H1 (cell line): ENCODE measurements at regions not wholly inside any gene's neighbourhood (a gene's known extent, or its start where the extent isn't known, plus 50 kb on each side); places are given as distances from the start of the nearest gene placed in this dataset.

Experiments
- BACH1 ChIP-seq: IDR thresholded peaks from 2 replicates; pipeline ENCODE4 v1.6.1; 2012; ENCODE audit warnings: low read length, improper control_type of control experiment
- CHD2 ChIP-seq: IDR thresholded peaks from 2 replicates; pipeline ENCODE4 v1.6.1; 2012; ENCODE audit warnings: low read length, improper control_type of control experiment
- CTBP2 ChIP-seq: IDR thresholded peaks from 2 replicates; pipeline ENCODE4 v1.7.0; 2011; ENCODE audit warnings: borderline replicate concordance, mild to moderate bottlenecking, moderate library complexity, mixed read lengths, low read length; ENCODE audit not compliant: insufficient read depth, insufficient read length
- EGR1 ChIP-seq: IDR thresholded peaks from 2 replicates; pipeline ENCODE4 v1.6.1; 2011; ENCODE audit warnings: low read depth, low read length, borderline replicate concordance
- FOSL1 ChIP-seq: IDR thresholded peaks from 2 replicates; pipeline ENCODE4 v1.6.1; 2011; ENCODE audit warnings: mild to moderate bottlenecking, low read depth, low read length, moderate library complexity; ENCODE audit not compliant: insufficient read depth
- KDM5A ChIP-seq: fragments of 200-600 bp; IDR thresholded peaks from 2 replicates; pipeline ENCODE4 v1.7.1; 2012; ENCODE audit warnings: mild to moderate bottlenecking, low read length, inconsistent platforms, mixed read lengths
- POLR2A ChIP-seq, 2 experiments: IDR thresholded peaks; 1 replicate in 1 of 2; 2 replicates in 1 of 2; pipeline ENCODE4 v1.6.1; 2011; ENCODE audit warnings: low read depth in 2 of 2, low read length in 2 of 2, mild to moderate bottlenecking in 2 of 2; ENCODE audit errors: control extremely low read depth in 1 of 2
- SAP30 ChIP-seq: fragments of 300-600 bp; sonication (generic); IDR thresholded peaks from 2 replicates; pipeline ENCODE4 v1.7.1; 2012; ENCODE audit warnings: low read length, moderate library complexity, mild to moderate bottlenecking, inconsistent platforms; ENCODE audit not compliant: insufficient read depth, insufficient replicate concordance
- SP1 ChIP-seq: IDR thresholded peaks from 2 replicates; pipeline ENCODE4 v1.6.1; 2011; ENCODE audit warnings: low read depth, low read length
- SRF ChIP-seq: IDR thresholded peaks from 2 replicates; pipeline ENCODE4 v1.6.1; 2011; ENCODE audit warnings: mild to moderate bottlenecking, low read depth, low read length, moderate library complexity
- ZNF274 ChIP-seq: IDR thresholded peaks from 2 replicates; pipeline ENCODE4 v1.7.0; 2012; ENCODE audit warnings: low read length, borderline replicate concordance; ENCODE audit errors: extremely low read depth
- TF ChIP-seq, protein P1 (sequence below): fragments of 300-600 bp; sonication (generic); IDR thresholded peaks from 2 replicates; pipeline ENCODE4 v1.7.1; 2012; ENCODE audit warnings: low read length, moderate library complexity, mild to moderate bottlenecking, inconsistent platforms; ENCODE audit not compliant: insufficient replicate concordance
- TF ChIP-seq, protein P2 (sequence below): IDR thresholded peaks from 2 replicates; pipeline ENCODE4 v1.6.1; 2012; ENCODE audit warnings: inconsistent platforms

DNA sequence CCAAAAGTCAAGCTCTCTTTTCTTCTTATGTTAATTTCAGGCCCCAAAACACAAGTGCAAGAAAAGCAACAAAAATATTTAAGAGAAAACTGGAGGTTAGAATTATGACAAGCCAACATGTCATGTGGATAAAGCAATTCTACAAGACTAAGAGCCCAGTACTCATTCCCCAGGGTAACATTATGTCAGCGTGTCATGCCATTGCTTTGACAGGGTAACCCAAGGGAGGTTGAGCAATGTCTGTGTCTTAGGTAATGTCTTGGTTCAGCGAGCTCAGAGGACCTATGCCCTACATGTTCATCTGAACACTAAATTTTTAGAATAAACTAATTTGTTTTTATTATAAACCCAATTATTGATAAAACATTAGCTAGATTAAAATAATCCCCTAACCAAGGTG, 173.2 kb upstream of the ZNF804A start (continued):
- TF ChIP-seq, protein P1, sequence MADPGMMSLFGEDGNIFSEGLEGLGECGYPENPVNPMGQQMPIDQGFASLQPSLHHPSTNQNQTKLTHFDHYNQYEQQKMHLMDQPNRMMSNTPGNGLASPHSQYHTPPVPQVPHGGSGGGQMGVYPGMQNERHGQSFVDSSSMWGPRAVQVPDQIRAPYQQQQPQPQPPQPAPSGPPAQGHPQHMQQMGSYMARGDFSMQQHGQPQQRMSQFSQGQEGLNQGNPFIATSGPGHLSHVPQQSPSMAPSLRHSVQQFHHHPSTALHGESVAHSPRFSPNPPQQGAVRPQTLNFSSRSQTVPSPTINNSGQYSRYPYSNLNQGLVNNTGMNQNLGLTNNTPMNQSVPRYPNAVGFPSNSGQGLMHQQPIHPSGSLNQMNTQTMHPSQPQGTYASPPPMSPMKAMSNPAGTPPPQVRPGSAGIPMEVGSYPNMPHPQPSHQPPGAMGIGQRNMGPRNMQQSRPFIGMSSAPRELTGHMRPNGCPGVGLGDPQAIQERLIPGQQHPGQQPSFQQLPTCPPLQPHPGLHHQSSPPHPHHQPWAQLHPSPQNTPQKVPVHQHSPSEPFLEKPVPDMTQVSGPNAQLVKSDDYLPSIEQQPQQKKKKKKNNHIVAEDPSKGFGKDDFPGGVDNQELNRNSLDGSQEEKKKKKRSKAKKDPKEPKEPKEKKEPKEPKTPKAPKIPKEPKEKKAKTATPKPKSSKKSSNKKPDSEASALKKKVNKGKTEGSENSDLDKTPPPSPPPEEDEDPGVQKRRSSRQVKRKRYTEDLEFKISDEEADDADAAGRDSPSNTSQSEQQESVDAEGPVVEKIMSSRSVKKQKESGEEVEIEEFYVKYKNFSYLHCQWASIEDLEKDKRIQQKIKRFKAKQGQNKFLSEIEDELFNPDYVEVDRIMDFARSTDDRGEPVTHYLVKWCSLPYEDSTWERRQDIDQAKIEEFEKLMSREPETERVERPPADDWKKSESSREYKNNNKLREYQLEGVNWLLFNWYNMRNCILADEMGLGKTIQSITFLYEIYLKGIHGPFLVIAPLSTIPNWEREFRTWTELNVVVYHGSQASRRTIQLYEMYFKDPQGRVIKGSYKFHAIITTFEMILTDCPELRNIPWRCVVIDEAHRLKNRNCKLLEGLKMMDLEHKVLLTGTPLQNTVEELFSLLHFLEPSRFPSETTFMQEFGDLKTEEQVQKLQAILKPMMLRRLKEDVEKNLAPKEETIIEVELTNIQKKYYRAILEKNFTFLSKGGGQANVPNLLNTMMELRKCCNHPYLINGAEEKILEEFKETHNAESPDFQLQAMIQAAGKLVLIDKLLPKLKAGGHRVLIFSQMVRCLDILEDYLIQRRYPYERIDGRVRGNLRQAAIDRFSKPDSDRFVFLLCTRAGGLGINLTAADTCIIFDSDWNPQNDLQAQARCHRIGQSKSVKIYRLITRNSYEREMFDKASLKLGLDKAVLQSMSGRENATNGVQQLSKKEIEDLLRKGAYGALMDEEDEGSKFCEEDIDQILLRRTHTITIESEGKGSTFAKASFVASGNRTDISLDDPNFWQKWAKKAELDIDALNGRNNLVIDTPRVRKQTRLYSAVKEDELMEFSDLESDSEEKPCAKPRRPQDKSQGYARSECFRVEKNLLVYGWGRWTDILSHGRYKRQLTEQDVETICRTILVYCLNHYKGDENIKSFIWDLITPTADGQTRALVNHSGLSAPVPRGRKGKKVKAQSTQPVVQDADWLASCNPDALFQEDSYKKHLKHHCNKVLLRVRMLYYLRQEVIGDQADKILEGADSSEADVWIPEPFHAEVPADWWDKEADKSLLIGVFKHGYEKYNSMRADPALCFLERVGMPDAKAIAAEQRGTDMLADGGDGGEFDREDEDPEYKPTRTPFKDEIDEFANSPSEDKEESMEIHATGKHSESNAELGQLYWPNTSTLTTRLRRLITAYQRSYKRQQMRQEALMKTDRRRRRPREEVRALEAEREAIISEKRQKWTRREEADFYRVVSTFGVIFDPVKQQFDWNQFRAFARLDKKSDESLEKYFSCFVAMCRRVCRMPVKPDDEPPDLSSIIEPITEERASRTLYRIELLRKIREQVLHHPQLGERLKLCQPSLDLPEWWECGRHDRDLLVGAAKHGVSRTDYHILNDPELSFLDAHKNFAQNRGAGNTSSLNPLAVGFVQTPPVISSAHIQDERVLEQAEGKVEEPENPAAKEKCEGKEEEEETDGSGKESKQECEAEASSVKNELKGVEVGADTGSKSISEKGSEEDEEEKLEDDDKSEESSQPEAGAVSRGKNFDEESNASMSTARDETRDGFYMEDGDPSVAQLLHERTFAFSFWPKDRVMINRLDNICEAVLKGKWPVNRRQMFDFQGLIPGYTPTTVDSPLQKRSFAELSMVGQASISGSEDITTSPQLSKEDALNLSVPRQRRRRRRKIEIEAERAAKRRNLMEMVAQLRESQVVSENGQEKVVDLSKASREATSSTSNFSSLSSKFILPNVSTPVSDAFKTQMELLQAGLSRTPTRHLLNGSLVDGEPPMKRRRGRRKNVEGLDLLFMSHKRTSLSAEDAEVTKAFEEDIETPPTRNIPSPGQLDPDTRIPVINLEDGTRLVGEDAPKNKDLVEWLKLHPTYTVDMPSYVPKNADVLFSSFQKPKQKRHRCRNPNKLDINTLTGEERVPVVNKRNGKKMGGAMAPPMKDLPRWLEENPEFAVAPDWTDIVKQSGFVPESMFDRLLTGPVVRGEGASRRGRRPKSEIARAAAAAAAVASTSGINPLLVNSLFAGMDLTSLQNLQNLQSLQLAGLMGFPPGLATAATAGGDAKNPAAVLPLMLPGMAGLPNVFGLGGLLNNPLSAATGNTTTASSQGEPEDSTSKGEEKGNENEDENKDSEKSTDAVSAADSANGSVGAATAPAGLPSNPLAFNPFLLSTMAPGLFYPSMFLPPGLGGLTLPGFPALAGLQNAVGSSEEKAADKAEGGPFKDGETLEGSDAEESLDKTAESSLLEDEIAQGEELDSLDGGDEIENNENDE, result no peak
- no peak for TF ChIP-seq SRF
- TF ChIP-seq SP1, result no peak
- no peak for TF ChIP-seq CHD2
- no peak for TF ChIP-seq CTBP2
- no peak for TF ChIP-seq SAP30
- TF ChIP-seq BACH1, result no peak
- TF ChIP-seq, protein P2, sequence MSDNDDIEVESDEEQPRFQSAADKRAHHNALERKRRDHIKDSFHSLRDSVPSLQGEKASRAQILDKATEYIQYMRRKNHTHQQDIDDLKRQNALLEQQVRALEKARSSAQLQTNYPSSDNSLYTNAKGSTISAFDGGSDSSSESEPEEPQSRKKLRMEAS, result no peak
- no peak for TF ChIP-seq EGR1
- TF ChIP-seq ZNF274, result no peak
- TF ChIP-seq KDM5A, result no peak
- TF ChIP-seq POLR2A (IDR thresholded peaks at IDR 0.05; ENCODE audit: control extremely low read depth in 1 of 2, low read depth in 2 of 2, low read length in 2 of 2), result no peak
- TF ChIP-seq FOSL1, result no peak
